ENCODE measurements at regions not wholly inside any gene's neighbourhood (a gene's known extent, or its start where the extent isn't known, plus 50 kb on each side); places are given as distances from the start of the nearest gene placed in this dataset.

- TF ChIP-seq POLR2A (IDR thresholded peaks at IDR 0.05) (no peak), EP300 (IDR thresholded peaks at IDR 0.05) (no peak), CTCF (IDR thresholded peaks at IDR 0.05) (no peak), POLR2AphosphoS5 (IDR thresholded peaks at IDR 0.05) (no peak)
- WGBS, 2 donors: 85 to 86% methylated on average over 7 of the region's 7 CpGs
- Histone ChIP-seq H3K4me1 (no peaks in the 10 kb centered on the region), H3K4me3 (no peak overlapping the region), H3K27ac (no peak overlapping the region), H3K9me3 (peaks cover 0 to 4% (median 0%) of the 10 kb centered on the region in 4 donors), H3K27me3 (no peaks in the 10 kb centered on the region), H3K36me3 (no peaks in the 10 kb centered on the region)
- DNase-seq: no peak
- intact Hi-C loops (cut with DNase I): no loop called here
Observed at GRCh38 chr4:189513421-189513820, 427.3 kb upstream of the FRG1 start.

- no peak for TF ChIP-seq EP300 (IDR thresholded peaks at IDR 0.05)
- TF ChIP-seq CTCF (IDR thresholded peaks at IDR 0.05): no peak
- TF ChIP-seq POLR2A (IDR thresholded peaks at IDR 0.05): no peak
- no peak for TF ChIP-seq POLR2AphosphoS5 (IDR thresholded peaks at IDR 0.05)
- no peaks in the 10 kb centered on the region for H3K27me3 ChIP-seq
- DNase-seq: no peak
- WGBS, 2 donors: 93 to 94% methylated on average over 9 of the region's 9 CpGs
- no peak overlapping the region for H3K4me3 ChIP-seq
- H3K36me3 ChIP-seq: no peaks in the 10 kb centered on the region
- H3K4me1 ChIP-seq: no peaks in the 10 kb centered on the region
- intact Hi-C loops (cut with DNase I): no loop called here
- no peak overlapping the region for H3K27ac ChIP-seq
- H3K9me3 ChIP-seq: peaks cover 0 to 4% (median 0%) of the 10 kb centered on the region in 4 donors
Observed at GRCh38 chr4:189514209-189514608, 426.5 kb upstream of the FRG1 start.

- intact Hi-C loops (cut with DNase I): no loop called here
- no peak for DNase-seq
- no peaks in the 10 kb centered on the region for H3K27me3 ChIP-seq
- no peak overlapping the region for H3K27ac ChIP-seq
- WGBS, 2 donors: 59 to 73% methylated on average over 1 of the region's 1 CpG
- H3K9me3 ChIP-seq: peaks cover 0 to 4% (median 0%) of the 10 kb centered on the region in 4 donors
- no peaks in the 10 kb centered on the region for H3K4me1 ChIP-seq
- no peak overlapping the region for H3K4me3 ChIP-seq
- TF ChIP-seq EP300 (IDR thresholded peaks at IDR 0.05) (no peak), POLR2A (IDR thresholded peaks at IDR 0.05) (no peak), CTCF (IDR thresholded peaks at IDR 0.05) (no peak), POLR2AphosphoS5 (IDR thresholded peaks at IDR 0.05) (no peak)
- no peaks in the 10 kb centered on the region for H3K36me3 ChIP-seq
Observed at GRCh38 chr4:189516902-189517301, 423.8 kb upstream of the FRG1 start.

GRCh38 chr4:189519186-189519585 lies 421.5 kb upstream of the FRG1 start:
- Histone ChIP-seq H3K36me3 (no peaks in the 10 kb centered on the region), H3K4me3 (no peak overlapping the region), H3K9me3 (peaks cover 0 to 4% (median 0%) of the 10 kb centered on the region in 4 donors), H3K27ac (no peak overlapping the region), H3K4me1 (no peaks in the 10 kb centered on the region), H3K27me3 (no peaks in the 10 kb centered on the region)
- intact Hi-C loops (cut with DNase I): no loop called here
- TF ChIP-seq EP300 (IDR thresholded peaks at IDR 0.05) (no peak), POLR2AphosphoS5 (IDR thresholded peaks at IDR 0.05) (no peak), CTCF (IDR thresholded peaks at IDR 0.05) (no peak), POLR2A (IDR thresholded peaks at IDR 0.05) (no peak)
- WGBS, 2 donors: 72 to 80% methylated on average over 2 of the region's 2 CpGs
- no peak for DNase-seq

GRCh38 chr4:189525304-189525703 lies 415.4 kb upstream of the FRG1 start:
- WGBS, 2 donors: 30 to 66% methylated on average over 4 of the region's 4 CpGs
- H3K27me3 ChIP-seq: no peaks in the 10 kb centered on the region
- H3K4me3 ChIP-seq: no peak overlapping the region
- DNase-seq: no peak
- H3K36me3 ChIP-seq: no peaks in the 10 kb centered on the region
- no peak overlapping the region for H3K27ac ChIP-seq
- no peaks in the 10 kb centered on the region for H3K4me1 ChIP-seq
- peaks cover 0 to 5% (median 4%) of the 10 kb centered on the region in 4 donors for H3K9me3 ChIP-seq
- TF ChIP-seq POLR2A (IDR thresholded peaks at IDR 0.05) (no peak), POLR2AphosphoS5 (IDR thresholded peaks at IDR 0.05) (no peak), CTCF (IDR thresholded peaks at IDR 0.05) (no peak), EP300 (IDR thresholded peaks at IDR 0.05) (no peak)
- intact Hi-C loops (cut with DNase I): no loop called here
